ENCODE measurements at regions not wholly inside any gene's neighbourhood (a gene's known extent, or its start where the extent isn't known, plus 50 kb on each side); places are given as distances from the start of the nearest gene placed in this dataset.

DNA sequence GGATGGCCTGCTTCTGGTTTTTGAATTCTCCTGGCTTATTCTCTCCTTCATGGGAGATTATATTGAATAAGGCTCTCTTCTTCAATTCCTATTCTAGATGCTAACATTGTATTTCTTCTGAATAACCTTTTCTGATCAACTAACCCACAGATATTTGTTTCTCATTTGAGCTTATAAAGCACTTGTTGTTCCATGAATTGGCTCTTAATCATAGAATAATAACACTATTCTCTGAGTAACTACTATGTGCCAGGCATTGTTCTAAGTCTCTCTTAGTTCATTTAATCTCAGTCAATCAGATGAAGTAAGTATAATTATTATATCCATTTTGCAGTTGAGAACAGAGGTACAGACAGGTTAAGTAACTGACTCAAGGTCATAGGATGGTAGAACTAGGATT lies 136.3 kb upstream of the MLIP start:
- DNase-seq, result no peak

GRCh38 chr6:53975941-53976615 lies 135.2 kb upstream of the MLIP start:
- DNase-seq, result no peak

- DNase-seq, result no peak
Measured at GRCh38 chr6:53977551-53977950, 133.7 kb upstream of the MLIP start.

DNA sequence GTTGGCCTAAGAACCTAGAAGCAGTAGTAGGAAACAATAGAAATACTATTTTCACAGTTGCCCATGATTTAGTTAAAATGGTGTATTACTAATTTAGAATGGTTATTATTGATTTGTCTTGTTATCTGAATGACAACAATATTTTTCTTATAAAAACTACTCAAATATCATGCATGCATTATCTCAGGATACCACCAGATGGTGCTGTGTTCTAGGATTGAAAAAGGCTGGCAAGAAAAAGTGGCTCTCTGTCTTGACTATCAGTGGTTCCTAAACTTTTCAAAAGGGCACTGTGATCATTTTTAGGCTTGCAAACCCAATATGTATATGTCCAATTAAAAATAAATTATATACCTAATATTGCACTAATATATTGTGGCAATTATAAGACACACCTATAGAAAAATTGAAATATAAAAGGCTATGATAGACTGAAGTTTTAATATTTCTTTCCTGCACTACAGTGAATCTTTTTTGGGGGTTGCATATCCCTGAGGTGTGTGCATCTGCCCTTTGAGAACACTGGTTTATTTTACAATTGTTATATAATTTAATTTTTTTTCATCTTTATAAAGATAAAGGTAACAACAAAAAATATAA lies 131.7 kb upstream of the MLIP start:
- DNase-seq, result peak; percentile 53 to 73

DNA sequence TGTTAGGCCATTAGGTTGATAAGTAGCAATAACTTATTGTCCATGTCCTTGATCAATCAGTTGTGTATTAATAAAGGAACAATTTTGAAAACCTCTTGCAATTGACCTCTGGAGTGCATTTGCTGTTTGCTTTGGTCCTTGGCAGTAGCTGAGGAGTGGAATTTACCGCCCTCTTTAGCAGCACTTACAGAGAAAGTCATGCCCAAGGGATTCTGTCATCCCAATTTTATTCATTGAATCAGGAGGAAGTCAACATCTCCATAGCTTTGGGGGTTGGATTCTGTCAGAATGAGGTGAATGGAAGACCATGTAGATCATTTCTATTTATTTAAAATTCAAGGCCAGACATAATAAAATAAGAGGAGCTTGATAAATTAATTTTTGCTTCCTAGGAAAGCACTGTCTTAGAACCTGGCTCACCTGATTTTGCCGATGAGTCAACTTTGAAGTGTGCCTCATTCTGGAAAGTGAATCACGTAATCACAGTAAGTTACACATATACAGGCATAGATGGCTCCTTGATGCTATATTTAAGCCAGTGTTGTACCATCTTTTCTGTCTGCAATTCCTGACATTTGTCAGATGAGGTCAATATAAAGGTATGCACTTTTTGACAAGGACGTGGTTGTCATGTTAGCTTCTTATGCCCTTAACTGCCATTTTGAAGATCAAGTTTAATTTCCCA lies 128.7 kb upstream of the MLIP start:
- DNase-seq, result no peak

GRCh38 chr6:53983301-53983700 lies 127.9 kb upstream of the MLIP start:
- no peak for DNase-seq

GRCh38 chr6:53984163-53984562 lies 127.1 kb upstream of the MLIP start:
- no peak for DNase-seq

GRCh38 chr6:53984581-53984980 lies 126.7 kb upstream of the MLIP start:
- DNase-seq, result peak in 1 of 2 experiments; percentile 33

- no peak for DNase-seq
Measured at GRCh38 chr6:53985366-53985765, 125.9 kb upstream of the MLIP start.

GRCh38 chr6:53986165-53986720 lies 125.0 kb upstream of the MLIP start:
- DNase-seq, result peak; percentile 52 to 76

DNA sequence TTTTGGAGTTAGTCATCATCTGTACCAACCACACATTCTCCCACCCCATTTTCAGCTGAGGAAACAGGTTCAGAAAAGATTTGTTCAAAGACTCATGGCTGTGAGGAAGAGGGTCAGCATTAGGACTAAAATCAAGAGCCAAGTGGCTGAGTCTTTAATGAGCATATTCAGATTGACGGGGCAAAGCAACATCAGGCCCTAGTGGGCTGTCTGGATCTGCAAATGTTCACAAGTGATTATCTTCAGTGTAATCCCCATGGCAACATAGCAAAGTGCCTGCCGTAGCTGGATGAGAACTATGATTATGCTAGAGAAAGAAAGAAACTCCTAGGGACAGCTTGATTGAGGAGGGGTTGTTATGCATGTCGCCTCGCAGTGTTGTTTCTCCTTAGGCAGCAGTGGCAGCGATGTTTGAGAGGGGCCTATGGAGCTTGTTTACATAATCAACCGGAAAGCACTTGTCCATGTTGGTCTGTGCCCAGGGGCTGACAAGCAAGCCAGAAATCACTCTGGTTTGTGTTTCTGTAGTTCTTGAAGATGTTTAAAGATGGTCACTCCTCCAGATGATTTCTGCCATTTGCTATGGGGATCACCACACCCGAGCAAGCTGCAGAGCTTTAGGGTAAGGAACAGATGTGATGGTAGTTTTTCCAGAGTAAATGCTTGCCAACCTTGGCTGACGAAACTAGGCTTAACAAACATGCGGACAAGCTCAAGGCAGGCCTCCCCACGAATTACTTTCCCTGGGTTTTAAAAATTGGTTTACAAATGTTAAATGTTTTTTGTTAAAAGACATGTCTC lies 124.3 kb upstream of the MLIP start:
- peak; percentile 75 to 80 for DNase-seq

DNA sequence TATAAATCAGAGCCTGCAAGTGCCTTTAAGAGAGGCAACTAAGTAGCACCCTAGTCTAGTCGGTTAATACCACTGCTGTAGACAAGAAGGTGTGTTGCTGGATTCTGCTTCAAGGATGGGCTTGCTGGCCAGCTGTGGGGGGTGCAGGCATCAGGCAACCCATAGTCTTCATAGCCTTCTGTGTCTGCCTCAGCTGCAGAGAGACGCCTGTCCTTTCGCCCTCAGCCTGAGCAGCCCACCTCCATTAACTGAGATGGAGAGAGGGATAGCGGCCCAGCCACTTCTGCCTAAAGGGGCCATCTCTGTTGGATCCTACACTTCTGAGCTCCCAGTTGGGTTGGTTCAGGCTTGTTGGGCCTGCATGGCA lies 123.7 kb upstream of the MLIP start:
- DNase-seq, result no peak

GRCh38 chr6:53989504-53989903 lies 121.7 kb upstream of the MLIP start:
- no peak for DNase-seq

- no peak for DNase-seq
Measured at GRCh38 chr6:53992522-53992921, 118.7 kb upstream of the MLIP start.

GRCh38 chr6:53994201-53994600 lies 117.0 kb upstream of the MLIP start:
- no peak for DNase-seq

DNA sequence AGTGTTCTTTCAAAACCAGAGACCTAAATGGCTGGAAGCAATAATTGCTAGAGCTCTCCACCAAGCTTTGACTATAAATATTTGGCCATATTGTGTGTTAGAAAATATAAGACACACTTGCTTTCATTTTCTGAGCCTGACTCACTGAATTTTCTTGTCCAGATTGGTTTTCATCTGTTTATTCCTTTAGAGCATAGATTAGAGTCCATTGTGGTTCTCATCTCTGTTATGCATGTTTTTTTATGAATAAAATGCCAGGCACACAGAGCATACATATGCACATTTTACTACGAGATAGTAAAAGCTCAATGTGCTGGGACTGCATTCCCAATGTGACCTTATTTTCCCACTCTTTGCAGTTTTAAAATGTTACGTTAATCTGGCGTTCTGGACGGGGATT lies 115.3 kb upstream of the MLIP start:
- DNase-seq, result no peak

DNA sequence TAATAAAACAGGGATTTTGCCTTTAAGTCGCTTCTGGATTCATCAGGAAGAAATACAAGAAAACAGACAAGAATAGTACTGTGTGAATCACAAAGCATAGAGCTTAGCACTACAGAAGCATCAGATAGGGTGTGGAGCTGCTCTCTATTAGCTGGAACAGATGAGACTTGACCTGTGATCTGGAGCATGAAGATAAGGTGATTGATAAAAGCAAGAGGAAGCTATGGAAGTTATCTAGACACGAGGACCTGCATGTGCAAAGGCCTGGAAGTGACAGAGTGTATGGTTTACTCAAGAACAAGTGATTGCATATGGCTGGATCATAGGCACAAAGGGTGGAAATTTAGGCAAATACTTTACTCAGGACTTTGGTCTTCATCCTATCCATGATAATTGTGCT lies 112.9 kb upstream of the MLIP start:
- DNase-seq, result no peak

GRCh38 chr6:53999088-53999755 lies 112.0 kb upstream of the MLIP start:
- no peak for DNase-seq

DNA sequence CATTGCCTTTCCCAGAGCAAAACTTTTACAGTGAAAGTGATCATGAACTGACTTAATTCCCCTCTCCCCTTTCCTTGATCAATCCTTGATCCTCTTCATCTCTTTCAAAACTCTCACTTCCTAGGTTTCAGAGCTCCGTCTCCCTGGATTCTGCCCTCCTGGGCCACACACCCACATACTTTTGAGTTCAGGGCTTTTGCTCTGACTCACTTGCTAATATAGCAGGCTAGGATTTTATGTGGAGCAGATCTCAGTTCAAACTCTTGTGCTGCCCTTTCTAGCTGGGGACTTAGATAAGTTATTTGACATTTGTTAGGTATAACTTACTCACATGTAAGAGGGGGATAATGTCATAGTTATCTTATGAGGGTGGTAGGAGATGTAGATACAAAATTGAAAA lies 109.1 kb upstream of the MLIP start:
- DNase-seq, result no peak

GRCh38 chr6:54003316-54003715 lies 107.9 kb upstream of the MLIP start:
- DNase-seq, result no peak

GRCh38 chr6:54008589-54008988 lies 102.7 kb upstream of the MLIP start:
- no peak for DNase-seq

DNA sequence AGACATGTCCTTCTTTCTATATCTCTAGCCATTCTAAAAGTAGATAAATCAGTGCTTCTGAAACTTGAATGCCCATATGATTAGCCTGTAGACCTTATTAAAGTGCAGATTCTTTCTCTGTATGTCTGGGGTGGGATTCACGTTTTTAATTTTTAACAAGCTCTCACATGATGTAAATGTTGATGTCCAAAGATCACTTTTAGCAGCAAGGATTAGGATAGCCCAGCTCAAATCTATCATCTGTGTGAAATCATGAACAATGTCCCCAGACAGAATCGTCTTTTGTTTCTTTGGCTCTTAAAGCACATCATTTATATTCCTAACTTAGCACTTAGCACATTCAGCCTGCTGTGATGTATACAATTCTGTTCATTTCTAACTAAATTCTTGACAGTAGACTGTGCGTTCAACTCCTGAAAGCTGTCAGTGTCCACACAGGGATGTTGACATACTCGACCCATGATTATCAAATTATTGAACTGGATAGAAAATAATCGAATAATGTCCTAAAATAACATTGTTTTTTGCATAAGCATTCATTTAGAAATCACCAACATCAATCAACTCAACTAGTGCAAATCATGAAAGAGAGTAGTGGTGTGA lies 102.1 kb upstream of the MLIP start:
- DNase-seq, result no peak
